GM18499 (cell line): ENCODE measurements at regions not wholly inside any gene's neighbourhood (a gene's known extent, or its start where the extent isn't known, plus 50 kb on each side); places are given as distances from the start of the nearest gene placed in this dataset.
"Not testable (repeated sequence)": the region's sequence is repeated elsewhere in the genome, so short reads cannot be mapped to it uniquely, and the experiment has no call there.

ENCODE experiments used
- ATAC-seq: cut with Tn5 transposase; IDR thresholded peaks from one replicate; pipeline ENCODE4 v1.9.1; 2021; ENCODE audit warnings: moderate number of reproducible peaks; ENCODE audit not compliant: insufficient read depth, unreplicated experiment

DNA sequence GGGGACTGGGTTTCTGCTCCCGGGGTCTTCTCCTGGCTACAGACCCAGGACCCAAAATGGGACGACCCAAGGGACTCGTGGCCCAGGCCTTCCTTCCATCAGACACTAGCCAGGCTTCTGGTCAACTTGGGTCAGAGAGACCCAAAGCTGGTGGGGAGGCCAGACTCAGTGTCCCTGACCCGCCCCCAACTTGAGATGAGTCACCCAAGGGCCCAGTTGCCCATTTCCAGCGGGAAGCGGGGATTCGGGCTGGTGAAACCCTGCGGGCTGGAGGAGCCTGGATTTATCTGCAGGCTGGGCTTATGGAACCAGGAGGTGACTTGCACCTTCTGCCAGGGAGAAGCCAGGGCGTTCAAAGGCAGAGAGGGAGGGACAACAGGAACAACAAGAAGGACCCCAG, 81.5 kb downstream of the RFLNA start:
- no peak for ATAC-seq

DNA sequence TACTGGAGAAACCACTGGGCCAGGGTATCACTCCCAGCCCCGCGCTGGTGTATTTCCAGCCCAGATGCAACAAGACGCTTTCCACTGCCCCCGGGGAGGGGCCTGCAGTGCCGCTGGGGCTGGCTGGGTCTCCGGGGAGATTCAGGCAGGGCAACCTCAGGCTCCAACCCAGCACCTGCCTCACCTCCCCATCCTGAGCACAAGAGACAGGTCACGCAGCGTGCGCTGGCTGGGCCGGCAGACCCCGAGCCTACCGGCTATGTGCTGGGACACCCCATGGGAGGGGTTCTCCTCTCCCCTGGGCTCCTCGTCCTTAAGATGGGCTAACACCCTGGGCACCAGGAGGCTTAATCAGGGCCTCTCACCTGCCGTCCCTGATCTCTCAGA, 80.9 kb downstream of the RFLNA start:
- no peak for ATAC-seq

DNA sequence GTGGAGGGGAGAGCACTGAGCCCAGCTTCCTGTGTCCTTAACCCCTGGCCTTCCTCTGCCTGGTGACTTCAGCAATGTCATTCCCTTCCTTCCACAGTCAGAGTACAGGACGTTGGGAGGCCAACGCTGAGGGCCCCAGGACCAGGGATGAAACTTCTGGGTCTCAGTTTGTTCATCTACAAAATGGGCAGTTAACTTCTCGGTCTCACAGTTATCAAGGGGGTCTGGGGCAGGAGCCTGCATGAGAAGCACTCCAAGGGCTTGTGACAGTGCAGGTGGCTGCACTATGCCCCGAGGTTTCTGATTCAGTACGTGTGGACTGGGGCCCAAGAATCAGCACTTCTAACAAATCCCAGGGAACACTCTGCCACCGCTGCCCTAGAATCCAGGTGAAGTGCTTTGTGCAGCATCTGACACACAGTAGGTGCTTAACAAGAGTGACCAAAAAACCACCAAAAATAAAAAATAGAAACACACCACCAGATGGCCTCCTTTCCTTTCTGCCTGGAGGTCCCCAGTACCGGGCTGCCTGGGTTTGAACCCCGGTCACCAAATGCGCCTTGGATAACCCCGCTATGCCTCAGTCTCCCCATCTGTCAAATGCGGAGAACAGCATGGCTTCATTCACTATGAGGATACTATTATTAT, 80.4 kb downstream of the RFLNA start:
- ATAC-seq: no peak

DNA sequence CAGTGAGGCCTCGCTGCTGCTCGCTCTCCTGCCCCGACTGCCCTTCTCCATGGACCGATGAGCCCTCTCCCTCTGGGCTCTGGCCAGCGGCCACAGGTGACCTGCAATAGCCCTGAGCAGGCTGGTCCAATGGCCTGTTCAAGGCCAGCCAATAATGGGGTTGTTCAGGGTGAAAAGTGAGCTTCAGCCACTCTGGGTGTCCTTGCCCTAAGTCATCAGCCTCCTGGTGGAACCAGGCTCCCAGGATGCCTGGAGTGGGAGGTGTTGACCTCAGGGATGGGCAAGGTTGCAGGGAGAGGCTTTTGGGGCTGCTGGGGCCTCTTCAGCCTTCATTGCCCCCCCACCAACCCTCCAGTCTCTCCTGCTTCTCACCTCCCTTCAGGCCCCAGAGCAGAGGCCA, 79.7 kb downstream of the RFLNA start:
- ATAC-seq: no peak

DNA sequence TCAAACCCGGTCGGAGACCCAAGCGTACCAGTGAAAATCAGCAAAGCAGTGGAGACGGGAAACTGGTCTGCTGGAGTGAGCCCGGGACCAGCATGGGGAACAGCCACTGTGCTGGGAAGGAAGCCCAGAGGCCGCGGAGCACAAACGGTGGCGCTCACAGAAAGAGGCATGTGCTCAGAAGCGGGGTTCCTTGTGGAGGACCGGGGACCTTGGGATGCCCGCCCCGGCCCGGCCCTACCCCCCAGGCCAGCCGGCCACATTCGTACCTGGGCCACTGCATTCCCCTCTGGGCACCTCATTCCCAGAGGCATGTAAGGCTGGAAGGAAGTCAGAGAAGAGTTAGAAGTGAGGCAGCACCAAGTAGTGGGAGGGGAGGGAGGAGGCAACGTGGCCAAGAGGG, 79.3 kb downstream of the RFLNA start:
- ATAC-seq: no peak

DNA sequence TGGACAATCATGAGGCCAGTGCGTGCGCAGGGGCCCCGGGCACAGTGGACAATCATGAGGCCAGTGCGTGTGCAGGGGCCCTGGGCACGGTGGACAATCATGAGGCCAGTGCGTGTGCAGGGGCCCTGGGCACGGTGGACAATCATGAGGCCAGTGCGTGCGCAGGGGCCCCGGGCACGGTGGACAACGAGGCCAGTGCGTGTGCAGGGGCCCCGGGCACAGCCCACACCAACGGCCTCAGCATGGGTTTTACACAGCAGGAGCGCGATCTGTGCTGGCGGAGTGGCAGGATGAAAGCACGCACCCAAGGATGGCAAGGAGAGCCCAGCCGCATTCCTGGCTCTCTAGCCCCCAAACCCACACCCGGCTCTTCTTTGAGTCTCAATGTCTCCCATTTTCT, 78.8 kb downstream of the RFLNA start:
- not testable (repeated sequence) for ATAC-seq

DNA sequence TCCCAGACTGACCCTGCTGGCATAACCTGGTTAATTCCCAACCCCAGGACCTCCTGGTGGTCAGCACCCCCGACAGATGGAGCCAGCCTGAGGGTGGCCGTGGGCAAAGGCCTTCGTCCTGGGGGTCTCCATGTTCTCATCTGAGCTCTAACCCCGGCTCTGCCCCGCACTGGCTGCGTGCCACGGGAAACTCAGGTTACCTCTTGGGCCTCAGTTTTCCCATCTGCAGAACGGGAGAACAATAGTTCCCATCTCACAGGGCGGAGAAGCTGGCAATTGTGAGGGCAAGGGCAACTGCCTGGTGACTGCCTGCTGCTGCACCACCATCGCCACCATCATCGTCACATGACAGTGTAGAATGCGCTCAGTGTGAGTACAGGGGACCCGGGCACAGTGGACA, 77.9 kb downstream of the RFLNA start:
- ATAC-seq: no peak

DNA sequence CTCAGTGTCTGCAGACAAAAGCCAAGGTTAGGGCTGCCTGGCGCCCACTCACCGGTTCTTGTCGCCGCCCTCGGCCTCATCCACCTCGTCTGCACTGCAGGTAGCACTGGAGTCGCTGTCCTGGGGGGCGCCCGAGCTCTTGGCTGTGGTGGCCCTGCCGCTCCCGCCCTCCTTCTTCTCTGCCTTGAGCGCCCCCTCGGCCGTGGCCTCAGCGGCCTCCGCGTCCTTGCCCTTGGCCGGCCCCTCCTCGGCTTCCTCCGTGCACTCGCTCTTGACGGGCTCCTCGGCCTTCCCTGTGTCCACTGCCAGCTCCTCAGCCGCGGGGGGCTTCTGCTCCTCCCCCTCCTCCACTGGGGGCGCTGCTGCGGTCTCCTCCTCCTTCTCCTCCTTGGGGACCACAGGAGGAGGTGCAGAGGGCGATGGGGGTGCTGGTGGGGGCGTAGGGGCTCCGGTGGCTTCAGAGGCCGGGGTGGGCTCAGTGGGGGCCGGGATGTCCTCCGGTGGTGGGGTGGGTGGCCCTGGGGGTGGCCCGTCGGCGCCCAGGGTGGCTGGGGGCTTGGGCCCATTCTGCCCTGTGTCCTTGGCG, 77.2 kb downstream of the RFLNA start:
- ATAC-seq: no peak

DNA sequence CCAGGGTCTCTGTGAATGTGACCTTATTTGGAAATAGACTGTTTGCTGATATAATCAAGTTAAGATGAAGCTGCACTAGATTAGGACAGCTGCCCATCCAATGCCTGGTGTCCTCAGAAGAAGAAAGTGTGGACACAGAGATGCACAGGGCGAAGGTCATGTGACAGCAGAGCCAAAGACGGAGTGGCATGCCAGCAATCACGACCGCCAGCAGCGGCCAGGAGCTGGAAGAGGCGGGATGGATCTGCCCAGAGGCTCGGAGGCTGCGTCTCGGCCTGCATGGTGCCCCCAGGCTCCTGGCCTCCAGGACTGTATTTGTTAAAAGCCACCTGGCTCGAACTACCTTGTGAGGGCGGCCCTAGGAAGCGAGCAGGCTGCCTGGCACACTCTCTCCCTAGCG, 76.5 kb downstream of the RFLNA start:
- no peak for ATAC-seq

DNA sequence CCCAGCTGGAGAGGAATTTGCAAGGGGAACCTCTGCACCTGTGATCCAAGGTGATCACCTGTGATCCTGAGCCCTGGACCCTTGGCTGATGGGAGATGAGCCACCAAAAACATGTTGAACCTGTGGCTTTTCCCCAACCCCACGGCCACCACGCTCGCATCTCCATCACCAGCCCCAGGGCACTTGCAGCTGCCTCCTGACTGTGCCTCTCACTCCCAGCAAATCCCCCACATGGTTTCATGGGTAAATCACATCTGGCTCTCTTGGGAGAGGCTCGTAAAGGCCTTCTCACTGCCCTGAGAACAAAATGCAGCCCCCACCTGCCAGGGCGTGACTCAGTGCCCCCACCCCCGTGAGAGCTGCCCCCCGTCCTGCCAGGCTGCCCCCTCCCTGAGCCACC, 76.0 kb downstream of the RFLNA start:
- ATAC-seq: no peak

DNA sequence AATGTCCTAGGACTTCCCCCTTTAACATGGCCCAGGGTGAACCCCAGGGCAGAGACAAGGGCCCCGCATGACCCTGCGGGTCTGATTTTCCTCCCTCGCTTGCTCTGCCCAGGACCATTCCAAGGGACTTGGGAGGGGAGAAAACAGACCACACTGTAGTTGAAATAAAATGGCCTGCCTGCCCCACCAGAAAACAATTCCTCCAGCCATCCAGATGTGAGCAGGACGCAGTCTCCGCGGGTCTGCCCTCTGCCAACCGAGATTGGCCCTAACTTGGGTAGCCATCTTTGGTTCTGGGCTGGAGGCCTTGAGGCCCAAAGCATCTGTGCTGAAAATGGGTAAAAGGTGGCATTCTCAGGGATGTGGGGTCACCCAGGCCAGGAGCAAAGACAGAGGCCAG, 75.5 kb downstream of the RFLNA start:
- ATAC-seq: no peak

DNA sequence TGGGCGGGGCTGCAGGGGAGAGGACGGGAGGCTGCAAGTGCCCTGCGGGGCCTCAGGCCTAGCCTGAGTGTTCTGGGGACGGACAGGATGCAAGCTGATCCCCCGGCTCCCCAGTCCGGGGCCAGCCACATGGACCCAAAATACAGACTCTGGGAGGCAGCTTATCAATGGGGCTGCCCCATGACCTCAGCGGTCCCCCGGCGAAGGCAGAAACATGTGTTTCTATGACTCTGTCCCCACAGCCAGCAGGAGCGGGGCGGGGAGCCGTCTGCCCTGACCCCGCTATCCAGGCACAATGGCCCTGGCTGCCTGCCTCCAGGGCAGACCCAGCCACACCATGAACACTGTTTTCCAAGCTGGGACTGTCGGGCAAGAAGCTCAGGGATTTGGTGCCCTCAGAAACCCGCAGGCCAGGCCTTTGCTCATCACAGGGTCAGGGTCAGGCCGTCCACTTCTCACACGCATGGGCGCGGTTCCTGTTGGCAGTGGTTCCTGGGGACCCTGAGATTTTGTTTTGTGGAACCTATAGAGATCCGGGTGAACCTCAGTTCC, 75.0 kb downstream of the RFLNA start:
- no peak for ATAC-seq

DNA sequence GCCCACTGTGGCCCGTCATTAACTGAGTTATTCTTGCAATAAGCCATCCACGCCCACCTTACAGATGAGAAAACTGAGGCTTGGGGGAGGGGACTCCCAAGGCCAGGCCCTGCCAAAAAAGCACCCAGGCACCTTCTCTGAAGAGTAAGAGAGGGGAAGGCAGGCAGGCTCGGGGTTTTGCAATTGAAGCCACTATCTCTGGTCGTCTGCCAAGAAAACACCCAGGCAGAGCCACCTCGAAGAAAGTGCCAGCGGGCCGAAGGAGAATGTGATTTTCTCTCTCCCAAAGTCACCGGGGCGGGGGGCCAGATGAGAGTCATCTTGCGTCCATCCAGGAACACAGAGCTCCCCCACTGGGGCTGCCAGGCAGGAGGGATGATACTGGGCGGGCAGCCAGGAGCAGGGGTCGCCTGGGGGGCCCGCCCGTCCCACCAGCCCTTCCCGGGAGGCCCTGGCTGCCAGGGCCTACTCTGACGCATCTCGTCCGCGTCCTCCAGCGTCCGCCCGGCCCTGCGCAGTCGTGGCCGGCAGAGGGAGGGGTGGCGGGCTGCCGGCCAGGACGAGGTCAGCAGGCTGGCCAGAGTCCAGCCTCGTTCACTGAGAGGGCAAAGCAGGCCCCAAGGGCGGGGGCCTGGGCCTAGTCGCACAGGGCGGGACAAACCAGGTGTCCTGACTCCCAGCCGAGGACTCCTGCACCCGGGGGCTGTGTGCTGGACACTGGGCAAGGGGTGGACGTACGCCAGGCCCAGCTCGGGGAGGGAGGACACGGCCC, 74.3 kb downstream of the RFLNA start:
- no peak for ATAC-seq

DNA sequence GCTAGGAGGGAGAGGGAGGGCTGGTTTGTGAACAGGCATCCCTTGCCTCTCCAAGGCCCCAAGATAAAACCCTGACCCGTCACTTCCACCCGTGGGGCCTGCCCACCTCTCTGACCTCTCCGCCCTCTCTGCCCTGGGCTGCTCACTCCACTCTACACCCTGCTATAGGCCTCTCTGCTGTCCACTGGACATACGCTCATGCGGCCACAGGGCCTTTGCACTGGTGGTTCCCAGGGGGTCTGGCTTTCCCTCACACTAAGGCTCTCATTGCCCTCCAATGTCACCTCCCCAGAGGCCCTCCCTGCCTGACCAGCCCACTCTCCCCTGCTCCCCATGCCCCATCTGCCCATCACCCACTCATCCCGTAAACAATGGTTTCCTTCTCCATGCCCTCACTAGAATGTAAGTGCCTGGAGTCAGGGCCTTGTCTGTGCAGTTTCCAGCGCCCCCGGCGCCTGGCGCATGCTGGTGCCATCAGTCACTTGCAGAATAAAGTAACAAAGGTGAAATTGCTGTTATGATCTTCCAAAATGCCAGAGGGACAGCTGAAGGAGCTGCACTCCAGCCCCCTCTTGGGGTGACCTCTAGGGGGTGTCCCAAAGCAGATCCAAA, 73.6 kb downstream of the RFLNA start:
- no peak for ATAC-seq

DNA sequence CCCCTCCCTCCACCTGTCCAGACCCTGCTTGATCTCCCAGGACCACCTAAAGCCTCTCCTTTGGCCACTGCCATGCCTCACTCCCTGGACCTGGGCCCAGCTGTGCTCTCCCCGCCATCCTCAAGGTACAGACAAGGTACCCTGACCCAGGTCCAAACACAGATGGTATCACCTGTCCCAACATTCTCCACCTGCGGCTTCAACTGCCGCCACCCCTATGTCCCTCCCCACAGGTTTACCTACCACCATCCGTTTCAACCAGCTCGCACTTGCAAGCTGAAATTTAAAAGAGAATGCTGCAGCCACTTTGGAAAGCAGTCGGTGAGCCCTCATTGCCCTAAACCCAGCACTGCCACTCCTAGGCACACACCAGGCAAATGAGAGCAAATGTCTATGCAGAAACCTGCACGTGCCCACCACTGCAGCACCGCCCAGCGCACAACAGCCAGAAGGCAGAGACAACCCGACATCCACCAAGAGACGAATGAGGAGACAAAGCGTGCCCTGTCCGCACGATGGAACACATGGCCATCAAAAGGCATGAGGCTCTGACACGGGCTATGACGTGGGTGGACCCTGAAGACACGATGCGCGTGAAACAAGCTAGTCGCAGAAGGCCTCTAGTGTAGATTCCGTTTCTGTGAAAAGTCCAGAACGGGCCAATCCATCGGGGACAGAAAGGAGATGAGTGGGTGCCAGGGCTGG, 71.0 kb downstream of the RFLNA start:
- no peak for ATAC-seq
